HG02678 (cell line): ENCODE measurements at regions not wholly inside any gene's neighbourhood (a gene's known extent, or its start where the extent isn't known, plus 50 kb on each side); places are given as distances from the start of the nearest gene placed in this dataset.

Experiments used
- ATAC-seq: cut with Tn5 transposase; IDR thresholded peaks from one replicate; pipeline ENCODE4 v1.9.1; 2021; ENCODE audit warnings: mild to moderate bottlenecking, moderate library complexity; ENCODE audit not compliant: unreplicated experiment

DNA sequence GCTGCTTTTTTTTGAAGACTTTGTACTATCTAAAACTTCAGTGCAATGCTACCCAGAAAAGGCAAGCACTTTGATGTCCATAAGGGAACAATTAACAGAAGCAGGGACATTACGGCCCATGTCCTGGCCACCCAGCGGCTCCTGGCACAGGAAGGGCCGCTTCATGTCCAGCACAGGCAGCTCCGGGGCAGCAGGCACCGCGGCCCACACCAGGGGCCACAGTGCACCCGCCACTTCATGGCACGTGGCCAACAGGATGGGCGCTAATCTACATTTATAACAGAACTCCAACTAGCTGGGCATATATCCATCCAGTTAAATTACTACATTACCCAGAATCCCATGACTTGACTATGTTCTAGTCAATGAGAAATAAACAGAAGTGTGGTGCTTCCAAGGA is 198.2 kb upstream of the ID4 start:
- ATAC-seq = no peak

GRCh38 chr6:19643287-19643686 is 193.9 kb upstream of the ID4 start:
- ATAC-seq = no peak

DNA sequence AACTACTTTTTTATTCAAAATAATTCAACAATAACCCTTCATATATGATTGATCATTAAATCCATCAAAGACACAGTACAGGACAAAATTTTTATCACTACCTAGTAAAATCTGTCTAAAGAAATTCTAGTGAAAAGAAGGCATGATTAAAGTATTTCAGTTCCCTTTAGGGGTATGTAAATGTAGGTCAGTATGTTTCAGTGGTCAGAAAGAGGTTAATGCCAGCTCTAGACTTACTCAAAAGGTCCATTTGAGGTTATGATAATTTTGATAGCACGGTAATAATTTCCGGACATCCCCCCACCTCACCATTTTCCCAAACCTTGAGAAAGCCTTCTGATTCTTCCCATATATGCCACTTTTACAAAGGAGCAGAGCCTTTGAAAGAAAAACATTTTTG is 193.5 kb upstream of the ID4 start:
- ATAC-seq = no peak

GRCh38 chr6:19655744-19656143 is 181.4 kb upstream of the ID4 start:
- no peak for ATAC-seq

GRCh38 chr6:19660123-19660910 is 176.9 kb upstream of the ID4 start:
- ATAC-seq = no peak

DNA sequence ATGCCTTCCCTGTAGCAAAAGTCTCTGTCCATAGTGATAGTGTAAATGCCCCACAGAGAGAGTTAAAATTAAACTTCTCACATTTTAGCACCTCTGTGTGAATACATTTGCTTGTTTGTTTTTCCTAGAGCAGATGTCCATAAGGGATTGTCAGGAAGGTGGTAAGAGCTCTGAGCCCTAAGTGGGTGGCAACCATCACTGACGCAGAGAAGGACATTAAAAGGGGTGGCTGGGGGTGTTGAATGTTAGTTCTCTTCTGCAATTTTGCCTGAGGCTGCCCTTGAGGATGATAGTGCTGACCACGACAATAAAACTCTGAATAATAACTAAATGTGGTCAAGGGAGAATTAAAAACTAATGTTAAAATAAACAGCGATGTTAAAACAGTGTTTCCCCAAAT is 174.3 kb upstream of the ID4 start:
- ATAC-seq = no peak

DNA sequence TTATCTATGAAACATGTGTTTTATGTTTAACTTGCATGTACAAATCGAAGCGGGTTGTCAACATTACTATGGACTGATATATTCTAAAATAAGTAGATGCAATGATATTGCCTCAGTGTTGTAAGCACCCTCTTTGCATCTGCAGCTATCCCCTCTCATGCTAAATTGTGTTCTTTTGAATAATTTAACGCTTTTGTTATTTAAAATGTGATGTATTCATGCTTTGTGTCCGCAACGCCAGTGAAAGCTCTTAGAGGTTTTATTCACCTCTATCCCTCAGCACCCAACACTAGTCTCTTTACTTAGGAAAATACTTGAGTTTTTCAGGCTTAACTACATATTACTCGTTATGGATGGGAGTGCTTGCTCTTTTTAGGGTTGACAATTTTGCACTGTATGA is 173.7 kb upstream of the ID4 start:
- ATAC-seq = no peak

DNA sequence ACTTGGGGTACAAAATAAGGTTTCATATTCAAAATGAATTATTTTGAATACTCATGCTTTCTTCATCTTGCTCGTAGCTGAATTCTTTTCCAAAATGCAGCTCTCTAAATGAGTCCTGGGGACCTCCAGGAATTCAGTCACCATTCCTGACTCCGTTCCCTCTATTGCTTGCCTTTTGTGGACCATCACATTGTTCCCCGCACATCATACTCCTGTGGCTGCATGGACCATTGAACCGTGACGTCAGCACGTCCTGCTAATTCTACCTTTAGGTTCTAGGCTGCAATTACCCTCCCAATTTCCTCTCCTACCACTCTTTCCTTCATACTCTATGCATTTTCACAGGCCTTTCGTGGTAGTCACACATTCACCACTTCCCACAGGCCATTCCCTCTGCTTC is 173.1 kb upstream of the ID4 start:
- ATAC-seq = no peak

DNA sequence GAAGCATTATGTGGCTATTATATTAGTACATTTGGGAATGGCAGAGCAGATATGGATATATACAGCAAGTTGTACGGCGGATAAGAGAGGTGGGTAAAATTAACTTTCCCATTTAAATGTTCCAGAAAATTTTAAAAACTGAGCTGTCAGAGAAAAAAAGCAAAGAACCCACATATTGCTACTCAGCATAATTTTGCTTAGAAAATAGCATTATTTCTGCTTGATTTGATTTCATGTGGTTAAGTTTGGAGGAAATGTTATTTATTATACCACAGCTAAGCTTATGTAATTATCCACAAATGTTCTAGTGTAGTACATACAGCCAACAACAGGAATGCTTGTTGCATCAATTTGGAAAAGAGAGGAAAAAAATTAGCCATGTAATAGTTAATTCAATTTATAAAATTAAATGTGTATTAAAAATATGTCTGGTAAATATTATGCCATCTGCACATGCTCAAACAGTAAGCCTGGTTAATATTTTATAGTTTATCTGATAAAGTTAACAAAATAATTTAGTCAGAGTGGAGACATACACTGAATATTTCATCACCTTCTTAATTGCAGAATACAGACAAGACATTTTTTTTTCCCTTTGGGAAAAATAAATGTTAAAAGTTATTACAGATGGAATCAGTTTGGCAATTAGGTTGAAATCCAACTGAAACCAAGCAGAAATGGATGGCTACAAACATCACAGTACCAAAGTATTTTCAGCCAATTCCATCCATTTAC is 172.1 kb upstream of the ID4 start:
- ATAC-seq = no peak

DNA sequence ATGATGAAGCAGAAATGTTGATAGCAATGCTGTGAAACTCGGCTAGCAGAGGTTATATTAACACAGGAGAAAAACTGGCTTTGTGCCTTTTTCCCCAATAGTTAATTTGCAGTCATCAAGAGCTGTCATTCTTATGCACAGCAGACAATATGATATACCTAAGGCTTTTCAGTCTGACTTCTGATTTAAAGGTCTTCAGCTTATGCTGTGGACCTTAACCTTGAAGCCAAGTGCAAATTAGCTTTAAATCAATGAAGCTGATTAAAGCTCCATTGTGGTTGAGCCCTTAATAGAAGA is 171.6 kb upstream of the ID4 start:
- ATAC-seq = no peak

DNA sequence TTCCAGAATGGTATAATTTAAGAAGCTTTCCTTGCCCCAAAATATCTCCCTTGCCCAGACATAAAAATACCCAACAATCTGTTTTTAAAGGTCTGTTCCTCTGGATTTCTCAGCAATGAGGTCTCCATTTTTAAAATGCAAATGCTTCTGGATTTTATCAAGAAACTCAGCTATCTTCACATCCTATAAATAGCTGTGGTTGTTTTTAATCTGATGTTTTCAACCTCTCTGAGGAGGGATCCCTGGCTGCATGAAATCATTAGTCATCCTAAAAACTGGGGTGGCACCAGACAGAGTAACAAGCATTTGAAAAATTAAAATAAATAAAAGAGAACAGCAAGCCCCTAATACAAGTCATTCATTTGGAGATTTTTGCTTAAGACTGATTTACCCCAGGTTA is 168.5 kb upstream of the ID4 start:
- ATAC-seq = no peak

GRCh38 chr6:19669206-19669605 is 168.0 kb upstream of the ID4 start:
- no peak for ATAC-seq

GRCh38 chr6:19682859-19683258 is 154.3 kb upstream of the ID4 start:
- no peak for ATAC-seq

DNA sequence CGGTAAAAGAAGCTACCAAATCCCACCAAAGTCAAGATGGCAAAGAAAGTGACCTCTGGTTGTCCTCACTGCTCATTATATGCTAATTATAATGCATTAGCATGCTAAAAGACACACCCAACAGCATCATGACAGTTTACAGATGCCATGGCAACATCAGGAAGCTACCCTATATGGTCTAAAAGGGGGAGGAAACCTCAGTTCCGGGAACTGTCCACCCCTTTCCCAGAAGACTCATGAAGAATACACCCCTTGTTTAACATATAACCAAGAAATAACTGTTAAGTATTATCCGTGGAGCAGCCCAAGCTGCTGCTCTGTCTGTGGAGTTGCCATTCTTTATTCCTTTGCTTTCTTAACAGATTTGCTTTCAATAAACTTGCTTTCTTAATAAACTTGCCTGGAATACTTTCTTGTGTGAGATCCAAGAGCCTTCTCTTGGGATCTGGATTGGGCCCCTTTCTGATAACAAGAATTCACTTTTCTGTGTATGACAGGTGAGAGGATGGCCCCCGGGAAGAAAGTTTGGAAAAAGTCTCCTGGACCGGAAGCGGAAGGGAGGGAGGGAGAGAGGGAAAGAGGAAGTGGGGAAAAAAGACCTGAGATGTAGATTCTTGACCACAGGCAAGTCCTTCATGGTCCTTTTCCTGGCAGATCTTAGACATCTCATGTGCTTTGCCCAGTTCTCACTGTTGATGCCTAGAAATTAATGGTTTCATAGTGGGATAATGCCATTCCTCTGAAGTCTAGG is 146.7 kb upstream of the ID4 start:
- no peak for ATAC-seq

GRCh38 chr6:19691465-19692167 is 145.6 kb upstream of the ID4 start:
- no peak for ATAC-seq

DNA sequence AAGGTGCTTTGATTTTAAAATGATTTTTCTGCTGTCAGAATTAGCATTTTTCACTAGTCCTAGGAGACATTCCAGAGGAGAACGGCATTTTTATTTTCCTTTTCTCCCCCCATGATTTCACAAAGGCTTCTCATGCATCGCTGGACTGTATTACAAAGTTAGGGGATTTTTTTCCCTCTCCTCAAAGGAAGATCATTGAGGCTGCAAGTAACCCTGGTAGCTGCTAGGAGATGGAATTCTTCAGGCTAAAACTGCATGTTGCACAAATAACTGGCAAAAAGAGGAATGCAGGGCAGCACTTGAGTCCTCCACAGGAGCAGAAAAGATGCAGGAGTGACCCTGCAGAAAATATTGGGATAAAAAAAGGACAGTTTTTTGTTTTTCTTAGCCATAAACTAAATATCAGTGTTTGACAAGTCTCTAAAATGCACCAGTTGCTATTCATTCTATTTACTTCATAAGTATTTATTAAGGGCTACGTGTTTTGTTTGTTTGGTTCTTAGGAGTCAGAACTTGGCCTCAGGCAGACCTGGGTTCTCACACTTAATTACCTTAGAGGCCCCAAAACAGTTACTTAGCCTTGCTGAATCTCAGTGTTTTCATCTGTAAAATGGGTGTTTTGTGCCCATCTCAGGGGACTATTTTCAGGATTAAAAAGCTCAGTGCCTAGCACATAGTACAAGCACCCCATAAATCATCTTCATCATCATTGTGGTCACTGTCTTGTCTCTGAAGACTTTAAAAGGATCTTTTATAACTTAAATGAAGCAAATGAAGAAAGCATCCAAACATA is 144.5 kb upstream of the ID4 start:
- no peak for ATAC-seq

DNA sequence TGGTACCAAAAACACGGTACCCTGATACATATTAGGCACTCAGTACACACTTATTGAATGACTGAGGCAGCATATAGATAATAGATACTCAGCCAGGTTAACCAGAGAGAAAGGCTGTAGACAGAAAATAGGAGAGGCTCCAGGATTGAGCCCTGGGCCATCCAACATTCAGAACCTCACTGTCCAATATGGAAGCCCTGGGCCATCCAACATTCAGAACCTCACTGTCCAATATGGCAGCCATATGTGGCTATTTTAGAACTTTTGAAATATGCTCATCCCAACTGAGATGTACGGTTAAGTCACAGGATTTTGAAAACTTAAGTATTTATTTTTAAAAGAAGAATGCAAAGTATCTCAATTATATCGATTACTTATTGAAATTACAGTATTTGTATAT is 142.5 kb upstream of the ID4 start:
- ATAC-seq = no peak

DNA sequence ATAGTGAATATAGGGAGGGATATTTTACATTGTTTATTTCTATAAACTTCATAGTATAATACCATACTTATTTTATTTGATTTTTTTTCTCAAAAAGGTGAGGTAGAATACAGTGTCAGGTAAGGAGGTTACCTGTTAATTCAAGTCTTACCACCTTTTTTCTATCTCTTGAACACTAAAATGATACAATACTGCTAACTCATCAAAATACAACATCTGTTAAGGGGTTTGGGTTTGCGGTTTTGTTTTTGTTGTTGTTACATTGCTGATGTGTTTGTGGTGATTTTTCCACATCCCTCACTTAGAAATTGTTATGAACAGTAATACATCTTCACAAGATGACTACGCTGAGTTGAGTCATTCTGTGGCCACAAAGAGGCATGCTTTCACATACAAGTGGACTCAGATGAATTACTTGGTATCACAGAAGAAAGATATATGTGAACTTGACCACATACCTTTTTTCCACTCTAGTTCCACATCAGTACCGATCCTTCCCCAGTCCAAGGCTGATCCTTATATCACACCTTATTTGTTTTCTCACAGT is 139.4 kb upstream of the ID4 start:
- ATAC-seq = no peak

GRCh38 chr6:19699932-19700331 is 137.2 kb upstream of the ID4 start:
- ATAC-seq = no peak

- no peak for ATAC-seq
Observed at GRCh38 chr6:19705606-19706005, 131.6 kb upstream of the ID4 start.
